Activated CD4-positive, alpha-beta T cell treated with anti-CD3 and anti-CD28 coated beads, Interleukin-2, amount 50 U/mL, for 24 hours (primary cell): ENCODE measurements at regions not wholly inside any gene's neighbourhood (a gene's known extent, or its start where the extent isn't known, plus 50 kb on each side); places are given as distances from the start of the nearest gene placed in this dataset.
"Not testable (repeated sequence)": the region's sequence is repeated elsewhere in the genome, so short reads cannot be mapped to it uniquely, and the experiment has no call there.

Experiments used
- DNase-seq, 2 donors: peaks; one replicate each; pipeline ENCODE4 v3.0.0-alpha.2; 2020; ENCODE audit warnings: low read depth in 1 of 2, low spot score in 1 of 2

DNA sequence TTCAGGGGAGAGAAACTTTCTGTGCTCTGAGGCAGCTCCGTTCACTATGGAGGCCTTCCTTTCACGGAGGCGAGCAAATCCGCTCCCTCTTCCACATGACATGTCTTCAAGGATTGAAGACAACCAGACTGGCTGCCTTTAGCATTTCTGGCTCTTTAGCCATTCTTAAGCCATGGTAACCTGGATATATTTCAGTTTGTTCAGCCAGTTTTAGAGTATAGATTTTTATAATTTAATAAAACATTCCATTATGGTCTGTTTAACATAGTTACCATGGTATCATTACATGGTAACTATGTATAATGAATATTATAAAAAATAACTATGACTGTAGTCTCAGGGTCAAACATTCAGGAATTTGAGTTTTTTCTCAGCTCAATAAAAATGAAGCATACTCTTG, 54.2 kb upstream of the NFIA start:
- DNase-seq = no peak

DNA sequence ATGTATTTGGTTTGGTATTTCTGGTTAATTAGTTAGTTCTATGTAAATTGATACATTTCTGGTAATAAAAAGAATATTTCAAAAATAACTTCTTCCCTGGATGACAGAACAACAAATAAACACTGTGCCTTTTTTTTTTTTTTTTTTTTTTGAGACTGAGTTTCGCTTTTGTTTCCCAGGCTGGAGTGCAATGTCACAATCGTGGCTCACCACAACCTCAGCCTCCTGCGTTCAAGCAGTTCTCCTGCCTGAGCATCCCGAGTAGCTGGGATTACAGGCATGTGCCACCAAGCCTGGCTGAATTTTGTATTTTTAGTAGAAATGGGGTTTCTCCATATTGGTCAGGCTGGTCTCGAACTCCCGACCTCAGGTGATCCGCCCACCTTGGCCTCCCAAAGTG, 64.3 kb upstream of the NFIA start:
- DNase-seq = not testable (repeated sequence)

DNA sequence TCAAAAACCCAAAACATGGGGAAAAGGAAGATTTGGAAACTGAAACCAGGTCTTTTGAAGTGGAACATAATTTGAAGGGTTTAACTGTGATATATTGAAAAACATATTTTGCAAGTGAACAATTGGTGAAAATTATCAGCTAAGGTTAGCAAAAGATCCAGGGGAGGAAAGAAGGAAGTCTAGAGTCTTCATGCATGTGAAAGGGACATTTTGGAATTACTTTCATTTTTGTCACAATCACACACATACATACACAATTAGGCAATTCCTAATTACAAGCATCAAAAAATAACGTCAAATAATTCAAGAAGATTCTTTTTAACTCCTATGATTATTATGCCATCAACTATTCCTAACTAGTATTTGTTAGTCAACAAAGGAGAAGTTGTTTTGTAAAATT, 64.7 kb upstream of the NFIA start:
- no peak for DNase-seq

DNA sequence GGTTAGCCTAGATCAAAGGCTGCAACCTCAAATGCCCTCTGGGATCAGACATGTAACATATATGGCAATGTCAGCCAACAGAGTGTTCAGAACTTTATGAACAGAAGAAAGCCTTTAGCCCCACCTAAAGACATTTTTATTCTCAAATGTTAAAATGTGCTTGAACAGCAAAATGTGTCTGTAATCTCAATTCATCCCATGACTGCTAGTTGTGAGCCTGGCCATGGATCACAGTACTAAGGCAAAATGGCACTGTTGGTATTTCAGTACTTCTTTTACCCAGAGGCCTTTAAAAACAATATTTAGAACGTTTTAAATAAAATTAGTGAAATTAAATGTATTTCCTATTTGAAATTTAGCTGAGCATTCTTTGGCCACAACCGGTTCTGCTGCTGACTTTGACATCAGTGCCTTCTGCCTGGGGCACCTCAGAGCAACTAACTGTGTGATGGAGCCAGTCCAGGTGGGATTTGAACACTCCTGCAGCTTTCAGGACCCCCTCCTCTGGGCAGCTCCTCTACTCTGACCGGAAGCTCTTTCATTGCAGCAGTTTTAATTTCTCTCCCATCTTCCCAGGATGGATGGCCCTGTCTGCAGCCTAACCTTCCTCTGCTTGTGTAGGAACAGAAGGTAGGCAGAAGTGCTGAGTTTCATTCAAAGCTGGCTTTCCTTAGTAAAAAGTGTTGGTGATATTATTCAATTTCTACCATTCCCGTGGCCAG, 68.3 kb upstream of the NFIA start:
- DNase-seq = no peak

DNA sequence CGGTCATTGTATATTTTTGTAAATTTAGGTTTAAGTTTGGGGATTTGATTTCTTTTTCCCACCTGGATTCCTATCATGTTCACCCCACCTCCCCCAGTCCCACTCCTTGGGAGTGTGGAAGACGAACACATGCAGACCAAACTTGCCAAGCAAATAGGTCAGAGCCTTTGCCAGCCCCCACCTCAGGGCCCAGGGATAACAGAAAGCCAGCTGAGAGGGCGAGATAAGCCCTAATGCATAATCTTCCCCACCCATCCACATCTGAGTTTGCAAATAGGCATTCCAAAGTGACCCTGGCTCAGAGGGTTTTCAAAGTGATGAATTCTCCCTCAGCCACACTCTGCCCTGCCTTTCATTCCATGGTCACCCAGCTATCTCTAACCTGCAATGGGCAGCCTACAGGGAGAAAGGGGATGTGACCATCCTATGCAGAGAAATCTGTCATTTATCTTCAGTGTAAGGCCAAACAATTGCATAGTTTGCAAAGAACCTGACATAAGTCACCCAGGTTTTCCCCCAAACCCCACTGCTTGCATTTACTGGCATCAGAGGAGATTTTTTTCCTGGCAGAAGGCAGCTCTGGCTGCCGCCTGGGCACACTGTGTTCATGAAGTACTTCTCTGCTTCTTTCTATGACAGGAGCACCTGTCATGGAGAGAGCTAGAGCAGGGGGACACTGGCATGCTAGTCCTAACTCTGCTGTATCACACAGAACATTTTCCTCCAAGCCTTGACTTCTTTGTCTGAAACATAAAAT, 69.0 kb upstream of the NFIA start:
- no peak for DNase-seq

DNA sequence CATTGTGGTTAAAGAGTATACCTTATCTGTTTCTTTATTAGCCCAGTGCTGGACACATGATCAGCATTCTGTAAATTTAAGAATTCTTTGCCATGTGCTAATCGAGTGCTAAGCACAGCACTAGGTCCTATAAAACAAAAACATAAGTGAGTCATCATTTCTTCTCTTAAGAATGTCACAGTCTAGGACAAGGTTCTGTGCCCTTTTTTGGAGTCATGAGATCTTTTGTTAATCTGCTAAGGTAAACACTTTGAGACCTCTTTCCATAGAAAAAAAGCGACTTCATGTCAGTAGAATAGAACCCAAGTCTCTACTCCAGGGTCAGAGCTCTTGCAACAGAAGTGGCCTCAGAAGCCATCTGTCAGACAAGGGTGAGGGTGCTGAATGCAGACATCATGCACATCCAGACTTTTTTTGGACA, 70.0 kb upstream of the NFIA start:
- DNase-seq = no peak

DNA sequence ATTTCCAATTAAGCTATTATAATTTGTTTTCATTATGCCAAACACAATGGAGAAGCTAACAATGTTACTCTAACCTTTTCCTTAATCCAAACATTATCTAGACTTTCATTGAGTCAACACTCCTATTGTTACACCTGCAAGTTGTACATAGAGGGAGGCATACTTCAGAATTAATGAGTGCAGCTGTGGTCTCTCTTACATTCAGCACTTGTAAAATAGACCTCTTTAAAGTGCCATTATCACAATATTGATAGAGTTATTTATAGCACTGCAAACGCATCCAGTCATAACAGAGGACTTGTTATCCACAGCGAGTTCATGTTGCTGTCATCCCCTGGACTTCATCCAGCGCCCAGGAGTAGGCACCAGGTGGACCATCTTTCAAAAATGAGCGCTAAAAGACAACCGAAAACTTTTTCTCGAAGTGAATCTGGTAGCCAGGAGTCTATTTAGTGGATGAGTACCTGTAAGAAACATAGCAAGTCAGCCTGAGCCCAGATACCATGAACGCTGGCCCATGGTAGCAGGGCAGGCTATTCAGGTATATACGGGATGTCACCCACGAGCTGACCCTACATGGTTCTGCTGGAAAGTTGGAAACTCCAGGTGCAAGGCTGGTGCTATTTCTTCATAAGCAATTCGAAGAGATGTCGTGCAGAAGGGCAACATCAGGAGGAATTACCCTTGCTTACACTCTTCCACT, 70.6 kb upstream of the NFIA start:
- no peak for DNase-seq

DNA sequence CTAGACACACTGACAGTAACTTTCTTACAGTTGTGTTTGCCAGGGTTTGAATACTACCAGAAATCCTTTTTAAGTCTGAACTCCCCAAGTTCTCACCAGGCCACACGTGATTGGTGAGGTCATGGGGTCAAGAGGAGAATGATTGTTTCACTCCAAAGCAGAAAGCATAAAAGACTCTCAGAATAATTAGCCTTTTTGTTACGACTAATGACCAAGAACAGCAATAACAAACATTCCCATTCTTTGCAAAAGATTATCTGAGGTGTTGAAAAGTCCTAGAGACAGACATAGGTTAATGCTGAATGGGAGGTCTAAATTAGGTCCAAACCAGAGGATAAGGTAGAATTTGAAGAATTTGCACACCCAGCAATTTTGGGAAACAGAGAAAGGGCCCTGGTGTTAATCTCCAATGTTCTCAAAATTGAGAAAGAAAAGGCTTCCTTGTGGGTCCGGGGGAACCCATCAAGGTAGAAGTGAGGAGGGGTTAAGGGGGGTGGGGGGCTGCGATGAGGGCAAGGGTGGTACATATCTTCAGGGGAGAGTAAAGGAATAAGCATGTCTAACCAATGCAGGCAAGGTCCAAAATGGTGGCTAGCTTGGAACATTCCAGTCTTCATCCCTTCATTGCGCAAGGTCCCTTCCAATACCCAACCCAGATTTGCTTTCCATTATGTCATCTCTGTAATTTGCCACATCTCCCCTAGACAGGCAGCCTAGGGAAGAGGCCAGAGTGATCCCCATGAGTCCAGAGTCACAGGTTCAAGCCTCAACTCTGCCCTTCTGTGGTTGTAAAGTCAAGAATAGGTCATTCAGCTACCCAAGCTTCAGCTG, 74.6 kb upstream of the NFIA start:
- DNase-seq = no peak

DNA sequence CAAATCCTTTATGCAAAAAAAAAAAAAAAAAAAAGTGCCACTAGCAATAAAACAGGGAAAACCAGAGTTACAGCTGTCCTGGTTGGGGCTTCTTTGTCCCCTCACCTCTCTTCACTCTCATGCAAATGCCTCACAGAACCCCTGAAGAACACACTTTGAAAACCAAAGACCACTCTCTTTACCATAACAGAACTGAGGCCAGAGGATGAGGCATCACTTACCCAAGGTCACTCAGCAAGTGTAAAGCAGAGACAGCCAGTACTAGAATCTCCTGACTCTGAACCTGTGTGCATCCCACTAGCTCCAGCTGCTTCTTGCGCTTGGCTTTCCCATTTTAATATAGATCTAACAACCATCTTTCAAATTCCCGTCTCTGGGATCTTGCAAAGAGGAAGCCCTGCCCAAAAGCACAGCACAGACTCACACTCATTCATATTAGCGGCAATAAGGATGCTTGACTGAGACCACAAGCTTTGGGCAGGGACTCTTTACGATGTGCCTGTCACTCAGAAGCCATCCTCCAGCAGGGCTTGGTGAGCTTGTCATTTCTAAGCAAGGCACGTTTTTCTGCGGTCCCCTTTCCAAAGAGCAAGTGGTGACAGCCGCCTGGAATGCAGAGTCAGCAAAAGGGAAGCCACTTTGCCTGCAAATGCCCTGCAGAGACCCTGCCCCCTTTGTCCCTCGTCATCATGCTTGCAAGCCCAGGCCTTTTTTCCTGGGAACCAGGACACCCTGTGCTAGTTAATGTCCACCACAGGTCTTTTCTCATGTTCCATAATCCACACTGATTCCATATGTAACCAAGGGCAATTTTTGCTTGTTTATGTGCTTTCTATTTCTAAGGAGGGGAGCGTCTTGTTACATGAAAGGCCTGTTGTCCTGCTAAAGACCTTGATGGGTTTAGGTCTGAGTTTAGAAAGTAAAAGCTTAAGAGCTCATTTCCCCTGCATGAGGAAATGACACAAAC, 76.5 kb upstream of the NFIA start:
- no peak for DNase-seq

DNA sequence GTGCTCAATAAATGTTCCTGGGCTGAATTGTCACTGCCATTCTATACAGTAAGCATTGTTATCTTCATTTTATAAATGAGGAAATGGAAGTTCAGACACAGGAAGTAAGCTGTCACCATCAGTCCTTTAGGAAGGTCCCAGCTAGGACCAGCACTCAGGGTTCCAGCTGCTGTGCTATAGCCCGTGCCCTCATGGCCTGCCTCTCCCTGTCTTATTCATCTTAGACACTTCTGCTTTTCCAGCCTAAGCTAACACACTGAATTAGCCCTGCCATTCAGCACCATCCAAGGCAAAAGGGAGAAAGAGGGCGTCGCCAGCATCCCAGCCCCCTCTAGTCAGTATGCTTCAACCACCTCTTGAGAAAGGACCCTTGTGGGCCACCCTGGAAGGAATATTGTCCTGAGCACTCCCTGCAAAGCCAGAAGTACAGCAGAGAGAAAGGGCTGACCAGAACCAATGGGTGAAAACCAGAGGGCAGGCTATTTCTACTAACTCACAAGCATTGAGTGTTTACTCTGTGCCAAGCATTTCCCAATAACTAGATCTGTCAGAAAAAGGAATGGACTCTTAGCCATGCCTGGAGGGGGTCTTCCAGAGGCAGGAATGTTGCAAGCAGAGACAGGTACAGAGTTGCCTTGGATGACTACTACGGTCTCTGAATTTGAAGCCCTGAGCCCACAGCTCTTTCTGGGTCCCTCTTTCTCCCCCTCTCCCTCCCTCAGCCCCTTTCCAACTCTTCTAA, 77.9 kb upstream of the NFIA start:
- no peak for DNase-seq

DNA sequence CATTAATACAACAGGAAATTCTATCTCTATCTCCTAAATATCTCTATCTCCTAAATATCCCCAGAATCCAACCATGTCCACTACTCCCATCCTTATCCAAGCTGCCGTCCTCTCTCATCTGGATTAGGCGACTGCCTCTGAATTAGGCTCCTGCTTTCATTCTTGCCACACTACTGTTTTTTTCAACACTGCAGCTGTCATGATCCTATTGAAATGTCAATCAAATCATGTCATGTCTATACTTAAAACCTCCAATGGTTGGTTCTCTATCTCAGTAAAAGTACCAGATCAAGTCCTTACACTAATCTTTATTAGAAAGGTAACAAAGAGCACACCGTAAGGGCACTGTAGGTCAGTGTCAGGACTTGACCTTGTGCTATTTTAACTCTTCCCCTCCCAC, 82.0 kb upstream of the NFIA start:
- no peak for DNase-seq

DNA sequence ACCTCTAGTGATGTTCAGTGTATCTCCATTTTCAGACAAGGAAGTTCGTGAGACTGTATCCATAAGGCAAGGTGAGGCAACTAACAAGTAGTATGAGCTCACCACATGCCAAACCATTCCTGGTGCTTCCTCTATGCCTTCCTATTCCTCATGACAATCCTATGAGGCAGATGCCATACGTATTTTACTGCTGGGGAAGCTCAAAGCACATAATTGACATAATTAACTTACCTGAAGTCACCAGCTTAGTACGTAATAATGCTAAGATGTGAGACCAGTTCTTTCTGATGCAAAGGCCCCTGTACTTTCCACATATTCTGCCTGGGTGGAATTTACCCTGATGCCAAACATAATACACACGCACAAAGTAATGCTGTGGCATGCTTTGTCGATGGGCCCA, 83.6 kb upstream of the NFIA start:
- DNase-seq = no peak

DNA sequence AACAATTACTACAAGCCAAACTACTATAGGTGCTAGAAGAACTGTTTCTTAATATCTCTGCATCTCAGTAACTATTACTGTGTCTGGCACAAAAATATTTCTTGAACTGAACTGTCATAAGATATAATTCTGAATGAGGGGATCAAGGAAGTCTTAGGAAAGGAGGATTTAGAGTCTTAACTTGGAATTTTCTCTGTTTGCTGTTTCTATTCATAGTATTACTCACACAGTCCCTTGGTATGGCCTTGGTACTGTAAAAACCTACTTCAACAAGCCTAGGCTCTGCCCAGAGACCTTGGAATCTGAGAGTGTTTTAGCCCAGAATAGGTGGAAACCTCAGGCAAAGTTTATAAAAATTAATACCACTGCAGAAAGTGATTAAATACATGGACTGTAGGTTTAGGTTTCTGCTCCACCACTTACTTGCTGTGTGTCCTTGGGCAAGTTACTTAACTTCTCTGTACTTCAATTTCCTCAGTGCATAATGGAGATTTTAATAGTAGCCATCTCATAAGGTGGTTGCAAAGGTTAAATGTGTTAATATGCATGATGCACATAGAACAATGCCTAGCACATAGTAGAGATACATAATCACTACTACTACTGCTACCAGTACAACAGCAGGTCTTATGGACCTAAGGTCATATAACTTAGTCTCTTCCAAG, 87.4 kb upstream of the NFIA start:
- DNase-seq = no peak

DNA sequence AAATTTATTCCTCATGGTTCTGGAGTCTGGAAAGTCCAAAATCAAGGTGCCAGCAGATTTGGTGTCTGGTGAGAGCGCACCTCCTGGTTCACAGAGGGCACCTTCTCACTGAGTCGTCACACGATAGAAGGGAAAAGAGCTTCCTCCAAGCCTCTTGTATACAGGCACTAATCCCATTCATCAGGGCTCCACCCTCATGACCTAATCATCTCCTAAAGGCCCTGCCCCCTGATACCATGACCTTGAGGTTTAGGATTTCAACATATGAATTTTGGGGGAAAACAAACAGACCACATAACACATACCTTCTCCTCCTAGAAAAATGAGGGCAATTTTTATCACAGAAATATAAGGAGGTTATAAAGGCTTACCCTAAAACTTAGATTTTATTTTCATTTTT, 88.0 kb upstream of the NFIA start:
- DNase-seq = no peak

DNA sequence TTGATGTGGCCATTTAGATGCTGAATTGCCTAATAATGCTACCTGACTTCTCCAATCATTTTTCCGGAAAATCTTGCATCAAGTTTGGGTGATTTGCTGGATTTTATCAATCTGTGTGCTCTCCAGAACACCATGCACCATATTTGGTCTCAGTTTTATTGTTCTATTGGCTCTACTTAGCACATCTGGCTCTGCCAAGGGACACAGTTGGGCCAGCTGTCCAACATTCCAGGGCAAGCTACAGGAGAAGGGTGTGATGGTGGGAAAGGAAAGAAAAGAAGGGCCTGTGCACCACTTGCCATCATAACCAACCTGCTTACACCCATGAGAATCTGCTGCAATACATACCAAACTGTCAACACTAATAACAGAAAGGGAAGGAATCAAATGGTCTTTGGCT, 90.2 kb upstream of the NFIA start:
- no peak for DNase-seq

DNA sequence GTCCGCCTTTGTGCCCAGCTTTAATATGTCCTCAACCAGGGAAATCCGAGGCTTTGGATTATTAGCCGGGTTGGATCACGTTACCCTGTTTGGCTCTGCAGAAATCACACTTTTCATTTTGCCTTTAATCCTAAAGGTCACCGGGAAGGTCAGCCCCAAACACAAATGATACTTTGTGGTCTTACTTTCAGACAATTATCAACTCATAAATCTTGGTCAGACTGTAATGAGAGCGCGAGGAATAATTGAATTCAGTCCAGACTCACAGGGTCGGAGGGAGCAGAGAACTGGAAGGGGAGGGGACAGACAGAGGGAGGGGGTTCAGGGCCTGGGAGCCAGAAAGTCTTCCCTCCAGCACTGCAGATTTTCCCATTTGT, 91.7 kb upstream of the NFIA start:
- DNase-seq = no peak

DNA sequence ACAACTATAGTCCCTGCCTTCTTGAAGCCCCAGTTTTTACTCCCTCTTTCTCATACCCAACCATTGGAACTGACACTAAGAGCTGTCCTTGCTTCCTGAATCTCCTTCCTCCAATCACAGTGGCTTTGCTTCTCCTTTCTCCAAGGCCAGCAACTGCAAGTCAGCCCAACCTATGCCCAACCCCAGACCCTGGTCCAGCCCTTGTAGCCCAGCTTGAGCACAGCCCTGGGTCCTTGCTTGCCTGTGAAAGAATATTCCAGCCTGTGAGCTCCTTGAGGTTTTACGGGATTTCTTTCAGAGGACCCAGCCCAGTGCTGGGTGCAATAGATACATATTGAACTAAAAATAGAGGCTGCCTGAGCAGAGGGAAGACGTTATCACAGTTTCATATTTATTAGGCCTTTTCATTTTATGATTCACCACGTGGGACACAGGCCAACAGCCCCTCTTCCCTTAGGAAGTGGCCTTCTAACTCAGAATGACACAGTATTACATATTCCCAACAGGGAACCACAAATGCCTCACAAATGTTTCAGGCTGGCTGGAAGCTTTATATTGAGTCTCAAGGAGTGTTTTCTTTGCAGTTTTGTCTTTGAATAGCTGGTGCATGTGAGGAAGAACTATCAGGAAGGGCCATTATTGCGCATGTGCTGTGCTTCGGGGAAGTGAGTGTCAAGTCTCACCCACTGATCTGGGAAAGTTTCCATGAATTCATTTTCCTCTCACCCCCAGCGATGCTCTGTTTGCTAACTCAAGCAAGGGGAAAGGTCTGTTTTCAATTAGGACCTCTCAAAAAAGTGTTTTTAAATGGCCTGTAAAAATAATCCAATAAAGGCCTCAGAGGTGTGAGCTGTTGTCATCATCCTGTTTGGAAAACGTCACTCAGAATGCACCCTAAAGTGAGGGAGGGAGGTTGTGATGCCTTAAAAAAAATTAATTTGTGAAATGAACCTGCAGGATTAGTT, 92.3 kb upstream of the NFIA start:
- DNase-seq = no peak

DNA sequence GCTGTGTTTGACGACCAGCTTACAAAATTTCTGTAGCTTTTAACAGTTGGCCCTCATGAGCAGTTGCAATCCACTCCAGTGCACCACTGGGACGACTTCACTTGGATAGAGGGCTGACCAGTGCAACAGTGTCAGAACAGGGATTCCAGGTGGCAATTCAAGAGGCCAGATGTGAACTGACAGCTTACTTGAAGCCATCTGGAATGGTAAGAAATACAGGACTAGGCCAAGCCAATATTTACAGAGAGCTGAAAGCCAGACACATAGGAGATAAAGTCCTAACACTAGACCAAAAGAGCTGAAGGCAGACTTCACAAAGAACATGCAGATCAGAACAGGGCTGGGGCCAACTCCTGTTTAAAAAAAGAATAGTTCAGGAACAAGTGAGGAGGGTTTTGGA, 93.5 kb upstream of the NFIA start:
- no peak for DNase-seq
